ENCODE measurements at regions not wholly inside any gene's neighbourhood (a gene's known extent, or its start where the extent isn't known, plus 50 kb on each side); places are given as distances from the start of the nearest gene placed in this dataset.

GRCh38 chr5:1723957-1724821 lies 75.4 kb downstream of the MRPL36 start:
- intact Hi-C loops (cut with micrococcal nuclease): no loop called here
- Mint-ChIP-seq H3K27me3 (peaks cover 16% of the 10 kb centered on the region), H3K4me3 (no peak overlapping the region), H3K9me3 (peaks cover 7% of the 10 kb centered on the region), H3K36me3 (ENCODE audit: low read depth) (no peaks in the 10 kb centered on the region), H3K4me1 (ENCODE audit: low read depth) (no peaks in the 10 kb centered on the region), H3K27ac (no peak overlapping the region)
- ChIA-PET POLR2A (no interaction called here), CTCF (interaction anchor here (0.7 kb wide), 1 partner anchor 71 kb away, joined by 3 read pairs; no protein-coding TSS in a partner anchor)
- peak; percentile 34 for ATAC-seq
- no peak for TF ChIP-seq CTCF (IDR thresholded peaks at IDR 0.05)
- DNase-seq: no peak

GRCh38 chr5:1723476-1723875 lies 76.2 kb downstream of the MRPL36 start:
- POLR2A ChIA-PET: no interaction called here

GRCh38 chr5:1722877-1723276 lies 76.8 kb downstream of the MRPL36 start:
- Mint-ChIP-seq H3K4me3 (no peak overlapping the region), H3K4me1 (ENCODE audit: low read depth) (no peaks in the 10 kb centered on the region), H3K9me3 (peaks cover 19% of the 10 kb centered on the region), H3K27ac (no peak overlapping the region), H3K36me3 (ENCODE audit: low read depth) (peaks cover 2% of the 10 kb centered on the region), H3K27me3 (peaks cover 16% of the 10 kb centered on the region)
- intact Hi-C loops (cut with micrococcal nuclease): no loop called here
- no peak for ATAC-seq
- no peak for DNase-seq
- TF ChIP-seq CTCF (IDR thresholded peaks at IDR 0.05): no peak
- ChIA-PET CTCF (no interaction called here), POLR2A (no interaction called here)

More at GRCh38 chr5:1723476-1723875, 76.2 kb downstream of the MRPL36 start:
- no peak for TF ChIP-seq CTCF (IDR thresholded peaks at IDR 0.05)
- Mint-ChIP-seq H3K4me3 (no peak overlapping the region), H3K36me3 (ENCODE audit: low read depth) (peaks cover 2% of the 10 kb centered on the region), H3K9me3 (peaks cover 14% of the 10 kb centered on the region), H3K27me3 (peaks cover 16% of the 10 kb centered on the region), H3K27ac (no peak overlapping the region), H3K4me1 (ENCODE audit: low read depth) (no peaks in the 10 kb centered on the region)
- CTCF ChIA-PET: no interaction called here
- intact Hi-C loops (cut with micrococcal nuclease): no loop called here
- DNase-seq: no peak
- no peak for ATAC-seq

GRCh38 chr5:1720396-1721110 lies 79.1 kb downstream of the MRPL36 start:
- intact Hi-C loops (cut with micrococcal nuclease): no loop called here
- ChIA-PET CTCF (interaction anchor here (1.5 kb wide), 1 partner anchor 18 kb away, joined by 4 read pairs; no protein-coding TSS in a partner anchor), POLR2A (interaction anchor here (0.6 to 0.7 kb wide), 2 partner anchors 9 to 47 kb away, joined by 3 read pairs; no protein-coding TSS in a partner anchor)
- DNase-seq (no peak), ATAC-seq (no peak)
- H3K9me3 Mint-ChIP-seq: peaks cover 19% of the 10 kb centered on the region
- TF ChIP-seq CTCF (IDR thresholded peaks at IDR 0.05): no peak
- H3K4me3 Mint-ChIP-seq: no peak overlapping the region
- H3K27me3 Mint-ChIP-seq: peaks cover 9% of the 10 kb centered on the region
- no peaks in the 10 kb centered on the region for H3K4me1 Mint-ChIP-seq (ENCODE audit: low read depth)
- no peak overlapping the region for H3K27ac Mint-ChIP-seq
- peaks cover 2% of the 10 kb centered on the region for H3K36me3 Mint-ChIP-seq (ENCODE audit: low read depth)

- no peak for ATAC-seq
- CTCF ChIA-PET: interaction anchor here (1.5 kb wide), 1 partner anchor 19 kb away, joined by 4 read pairs; no protein-coding TSS in a partner anchor
- no peak overlapping the region for H3K27ac Mint-ChIP-seq
- H3K4me1 Mint-ChIP-seq (ENCODE audit: low read depth): no peaks in the 10 kb centered on the region
- no peak for TF ChIP-seq CTCF (IDR thresholded peaks at IDR 0.05)
- H3K4me3 Mint-ChIP-seq: no peak overlapping the region
- peaks cover 19% of the 10 kb centered on the region for H3K9me3 Mint-ChIP-seq
- peaks cover 2% of the 10 kb centered on the region for H3K36me3 Mint-ChIP-seq (ENCODE audit: low read depth)
- no peak for DNase-seq
- H3K27me3 Mint-ChIP-seq: peaks cover 8% of the 10 kb centered on the region
- POLR2A ChIA-PET: interaction anchor here (0.7 kb wide), 1 partner anchor 10 kb away, joined by 3 read pairs; no protein-coding TSS in a partner anchor
- intact Hi-C loops (cut with micrococcal nuclease): no loop called here
These were observed 79.8 kb downstream of the MRPL36 start for GRCh38 chr5:1719860-1720259.
